HG02678 (cell line): ENCODE measurements at regions not wholly inside any gene's neighbourhood (a gene's known extent, or its start where the extent isn't known, plus 50 kb on each side); places are given as distances from the start of the nearest gene placed in this dataset.

Experiments used
- ATAC-seq: cut with Tn5 transposase; IDR thresholded peaks from one replicate; pipeline ENCODE4 v1.9.1; 2021; ENCODE audit warnings: mild to moderate bottlenecking, moderate library complexity; ENCODE audit not compliant: unreplicated experiment

GRCh38 chr17:68812876-68813584, 142.2 kb downstream of the ABCA8 start:
- ATAC-seq = no peak

GRCh38 chr17:68809148-68809547, 146.0 kb downstream of the ABCA8 start:
- no peak for ATAC-seq

GRCh38 chr17:68807998-68808772, 147.0 kb downstream of the ABCA8 start:
- ATAC-seq = no peak

- no peak for ATAC-seq
Observed at GRCh38 chr17:68805609-68806008, 149.6 kb downstream of the ABCA8 start.

GRCh38 chr17:68804777-68805520, 150.2 kb downstream of the ABCA8 start:
- ATAC-seq = no peak

- no peak for ATAC-seq
Observed at GRCh38 chr17:68803164-68803929, 151.8 kb downstream of the ABCA8 start.

- ATAC-seq = no peak
Observed at GRCh38 chr17:68801335-68802247, 153.6 kb downstream of the ABCA8 start.

GRCh38 chr17:68800751-68801150, 154.4 kb downstream of the ABCA8 start:
- no peak for ATAC-seq

GRCh38 chr17:68794636-68795434, 160.4 kb downstream of the ABCA8 start:
- no peak for ATAC-seq

- ATAC-seq = no peak
Observed at GRCh38 chr17:68792873-68793272, 162.3 kb downstream of the ABCA8 start.

GRCh38 chr17:68792042-68792685, 163.0 kb downstream of the ABCA8 start:
- no peak for ATAC-seq

GRCh38 chr17:68790931-68791330, 164.3 kb downstream of the ABCA8 start:
- no peak for ATAC-seq

GRCh38 chr17:68790492-68790891, 164.7 kb downstream of the ABCA8 start:
- no peak for ATAC-seq

GRCh38 chr17:68789203-68789962, 165.8 kb downstream of the ABCA8 start:
- no peak for ATAC-seq

- no peak for ATAC-seq
Observed at GRCh38 chr17:68785565-68786486, 169.4 kb downstream of the ABCA8 start.

- no peak for ATAC-seq
Observed at GRCh38 chr17:68784431-68784830, 170.8 kb downstream of the ABCA8 start.

- no peak for ATAC-seq
Observed at GRCh38 chr17:68783861-68784260, 171.3 kb downstream of the ABCA8 start.
